MM.1S (cell line): ENCODE measurements at regions not wholly inside any gene's neighbourhood (a gene's known extent, or its start where the extent isn't known, plus 50 kb on each side); places are given as distances from the start of the nearest gene placed in this dataset.

Experiments
- DNase-seq: peaks from one replicate; pipeline ENCODE4 v3.0.0-alpha.2; 2015
- H2AFZ ChIP-seq: fragments of 300-600 bp; sonication (generic); 2 replicates; pipeline ENCODE4 v1.6.0; 2016; ENCODE audit warnings: antibody characterized with exemption, low read length
- H3F3A ChIP-seq: fragments of 300-600 bp; sonication (generic); 2 replicates; pipeline ENCODE4 v1.6.1; 2016; ENCODE audit warnings: mild to moderate bottlenecking, antibody characterized with exemption, low read length, moderate library complexity, mixed read lengths; ENCODE audit not compliant: insufficient read depth
- H3K27ac ChIP-seq: fragments of 300-600 bp; sonication (generic); 2 replicates; pipeline ENCODE4 v1.5.1; 2016; ENCODE audit warnings: mild to moderate bottlenecking, low read length
- H3K27me3 ChIP-seq: fragments of 300-600 bp; sonication (generic); replicated peaks from 2 replicates; pipeline ENCODE4 v1.6.0; 2016; ENCODE audit warnings: low read length; ENCODE audit not compliant: insufficient read depth
- H3K36me3 ChIP-seq: fragments of 300-600 bp; sonication (generic); replicated peaks from 2 replicates; pipeline ENCODE4 v1.6.1; 2016; ENCODE audit warnings: mild to moderate bottlenecking, low read length, mixed read lengths; ENCODE audit not compliant: insufficient read depth
- H3K4me1 ChIP-seq: fragments of 300-600 bp; sonication (generic); 2 replicates; pipeline ENCODE4 v1.6.1; 2016; ENCODE audit warnings: low read length, mixed read lengths
- H3K4me2 ChIP-seq: fragments of 300-600 bp; sonication (generic); 2 replicates; pipeline ENCODE4 v1.6.0; 2016; ENCODE audit warnings: low read depth, low read length
- H3K4me3 ChIP-seq: fragments of 300-600 bp; sonication (generic); 2 replicates; pipeline ENCODE4 v1.5.1; 2016; ENCODE audit warnings: low read length, mixed read lengths
- H3K79me2 ChIP-seq: fragments of 300-600 bp; sonication (generic); 2 replicates; pipeline ENCODE4 v1.6.1; 2016; ENCODE audit warnings: mixed run types, low read length, mixed read lengths
- H3K9ac ChIP-seq: fragments of 300-600 bp; sonication (generic); 2 replicates; pipeline ENCODE4 v1.6.1; 2016; ENCODE audit warnings: low read length, mixed read lengths
- H3K9me2 ChIP-seq: fragments of 300-600 bp; sonication (generic); replicated peaks from 2 replicates; pipeline ENCODE4 v1.6.1; 2016; ENCODE audit warnings: mild to moderate bottlenecking, low read length, mixed read lengths; ENCODE audit not compliant: insufficient read depth
- H3K9me3 ChIP-seq: fragments of 300-600 bp; sonication (generic); replicated peaks from 2 replicates; pipeline ENCODE4 v1.6.1; 2016; ENCODE audit warnings: mild to moderate bottlenecking, low read length, mixed read lengths; ENCODE audit not compliant: insufficient read depth
- H4K20me1 ChIP-seq: fragments of 300-600 bp; sonication (generic); 2 replicates; pipeline ENCODE4 v1.6.1; 2016; ENCODE audit warnings: mild to moderate bottlenecking, low read length, moderate library complexity, mixed read lengths; ENCODE audit not compliant: insufficient read depth
- EZH2 ChIP-seq: fragments of 300-600 bp; sonication (generic); optimal IDR thresholded peaks from 2 replicates; pipeline ENCODE3; 2017; ENCODE audit warnings: low read depth, mild to moderate bottlenecking, antibody characterized with exemption, low read length, mixed read lengths
- EZH2phosphoT487 ChIP-seq: fragments of 300-600 bp; sonication (generic); IDR thresholded peaks from 2 replicates; pipeline ENCODE4 v1.6.1; 2018; ENCODE audit warnings: antibody characterized with exemption, low read length
- TF ChIP-seq, protein P1 (sequence below): fragments of 300-600 bp; sonication (generic); IDR thresholded peaks from 2 replicates; pipeline ENCODE4 v1.5.1; 2016; ENCODE audit warnings: antibody characterized with exemption, low read length, mixed read lengths

DNA sequence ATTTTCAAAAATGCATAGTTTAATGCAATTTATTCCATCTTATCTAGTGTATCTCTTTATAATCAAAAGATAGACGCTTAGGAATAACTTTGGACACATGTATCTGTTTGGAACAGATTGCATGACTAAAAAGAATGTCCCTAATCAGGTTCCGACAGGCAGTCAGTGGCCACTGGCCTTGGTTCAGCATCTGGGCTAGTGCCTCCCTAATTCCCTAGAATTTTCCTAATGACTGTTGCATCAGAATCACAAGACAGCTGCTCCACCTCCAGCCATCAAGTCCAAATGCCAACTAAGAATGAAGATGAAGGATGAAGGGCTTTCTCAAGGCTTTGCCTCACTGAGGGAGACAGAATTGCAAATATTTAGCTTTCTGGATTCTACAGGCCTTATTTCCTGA, 173.8 kb downstream of the EFNB2 start:
- H4K20me1 ChIP-seq = no peaks in the 10 kb centered on the region
- H3K79me2 ChIP-seq = no peaks in the 10 kb centered on the region
- no peak overlapping the region for H3K4me3 ChIP-seq

DNA sequence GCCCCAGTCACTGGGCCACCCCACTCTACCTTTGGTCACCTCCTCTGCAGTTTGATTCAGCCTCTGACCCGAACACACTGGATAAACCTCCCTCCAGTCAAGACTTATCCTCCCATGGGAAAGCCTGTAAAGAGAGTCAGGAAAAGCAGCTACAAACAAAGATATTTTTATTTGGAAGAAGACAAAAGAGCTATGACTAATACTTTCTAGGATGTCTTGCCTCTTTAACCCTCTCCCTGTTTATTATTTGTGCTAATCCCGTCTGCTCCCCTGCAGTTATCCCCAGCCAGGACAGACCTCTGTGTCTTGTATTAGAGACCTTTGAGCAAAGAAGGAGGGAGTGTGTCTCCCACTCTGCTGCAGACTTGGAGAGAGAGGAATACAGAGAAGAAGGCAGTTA, 178.3 kb downstream of the EFNB2 start:
- Histone ChIP-seq H3K4me2 (no peak overlapping the region), H3K27me3 (no peaks in the 10 kb centered on the region), H3K9ac (no peak overlapping the region), H3K36me3 (no peaks in the 10 kb centered on the region), H3K79me2 (no peaks in the 10 kb centered on the region), H2AFZ (no peak overlapping the region), H4K20me1 (no peaks in the 10 kb centered on the region), H3K9me3 (no peaks in the 10 kb centered on the region), H3K4me1 (no peaks in the 10 kb centered on the region), H3K9me2 (no peaks in the 10 kb centered on the region), H3K27ac (no peak overlapping the region), H3F3A (no peaks in the 10 kb centered on the region), H3K4me3 (no peak overlapping the region)
- DNase-seq = no peak
- TF ChIP-seq, protein P1, sequence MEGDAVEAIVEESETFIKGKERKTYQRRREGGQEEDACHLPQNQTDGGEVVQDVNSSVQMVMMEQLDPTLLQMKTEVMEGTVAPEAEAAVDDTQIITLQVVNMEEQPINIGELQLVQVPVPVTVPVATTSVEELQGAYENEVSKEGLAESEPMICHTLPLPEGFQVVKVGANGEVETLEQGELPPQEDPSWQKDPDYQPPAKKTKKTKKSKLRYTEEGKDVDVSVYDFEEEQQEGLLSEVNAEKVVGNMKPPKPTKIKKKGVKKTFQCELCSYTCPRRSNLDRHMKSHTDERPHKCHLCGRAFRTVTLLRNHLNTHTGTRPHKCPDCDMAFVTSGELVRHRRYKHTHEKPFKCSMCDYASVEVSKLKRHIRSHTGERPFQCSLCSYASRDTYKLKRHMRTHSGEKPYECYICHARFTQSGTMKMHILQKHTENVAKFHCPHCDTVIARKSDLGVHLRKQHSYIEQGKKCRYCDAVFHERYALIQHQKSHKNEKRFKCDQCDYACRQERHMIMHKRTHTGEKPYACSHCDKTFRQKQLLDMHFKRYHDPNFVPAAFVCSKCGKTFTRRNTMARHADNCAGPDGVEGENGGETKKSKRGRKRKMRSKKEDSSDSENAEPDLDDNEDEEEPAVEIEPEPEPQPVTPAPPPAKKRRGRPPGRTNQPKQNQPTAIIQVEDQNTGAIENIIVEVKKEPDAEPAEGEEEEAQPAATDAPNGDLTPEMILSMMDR = no peak
- TF ChIP-seq EZH2 (no peak), EZH2phosphoT487 (no peak)

More for the DNA sequence above, 173.8 kb downstream of the EFNB2 start:
- H3K36me3 ChIP-seq = no peaks in the 10 kb centered on the region
- no peaks in the 10 kb centered on the region for H3K9me2 ChIP-seq
- H3K9ac ChIP-seq = no peak overlapping the region
- H3F3A ChIP-seq = no peaks in the 10 kb centered on the region
- no peaks in the 10 kb centered on the region for H3K4me1 ChIP-seq
- TF ChIP-seq, protein P1 = no peak
- TF ChIP-seq EZH2phosphoT487 = no peak
- no peak for TF ChIP-seq EZH2
- no peak overlapping the region for H3K27ac ChIP-seq
- H3K4me2 ChIP-seq = no peak overlapping the region
- no peaks in the 10 kb centered on the region for H3K27me3 ChIP-seq
- H3K9me3 ChIP-seq = no peaks in the 10 kb centered on the region
- DNase-seq = no peak
- H2AFZ ChIP-seq = no peak overlapping the region

DNA sequence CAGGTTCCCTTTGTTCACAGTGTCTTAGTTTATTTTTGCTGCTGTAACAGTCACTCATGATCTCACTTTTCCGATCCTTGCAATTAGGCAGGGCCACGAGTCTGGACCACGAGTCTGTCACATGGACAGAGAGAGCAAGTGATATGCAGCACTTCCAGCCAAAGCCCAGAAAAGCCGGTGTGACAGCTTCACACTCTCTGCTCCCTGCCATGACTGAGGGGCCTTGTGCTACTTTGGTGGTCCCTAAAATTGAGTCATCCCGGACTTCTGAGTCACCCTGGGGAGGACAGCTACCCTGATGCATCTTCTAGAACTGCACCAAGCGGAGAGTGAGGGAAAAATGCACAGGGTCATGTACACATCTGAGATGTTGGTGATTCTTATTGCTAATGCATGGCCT, 179.6 kb downstream of the EFNB2 start:
- DNase-seq = no peak
- Histone ChIP-seq H3K9me2 (no peaks in the 10 kb centered on the region), H3K4me3 (no peak overlapping the region)

More for the DNA sequence above, 179.6 kb downstream of the EFNB2 start:
- no peaks in the 10 kb centered on the region for H3K4me1 ChIP-seq
- H3K79me2 ChIP-seq = no peaks in the 10 kb centered on the region
- TF ChIP-seq, protein P1 = no peak
- TF ChIP-seq EZH2phosphoT487 = no peak
- TF ChIP-seq EZH2 = no peak
- no peaks in the 10 kb centered on the region for H3K36me3 ChIP-seq
- H3K27me3 ChIP-seq = no peaks in the 10 kb centered on the region
- no peaks in the 10 kb centered on the region for H3F3A ChIP-seq
- H3K9me3 ChIP-seq = no peaks in the 10 kb centered on the region
- H3K9ac ChIP-seq = no peak overlapping the region
- no peak overlapping the region for H3K27ac ChIP-seq
- H2AFZ ChIP-seq = no peak overlapping the region
- no peak overlapping the region for H3K4me2 ChIP-seq
- no peaks in the 10 kb centered on the region for H4K20me1 ChIP-seq
